Subcutaneous abdominal adipose tissue (tissue), 5 donors: ENCODE measurements at regions not wholly inside any gene's neighbourhood (a gene's known extent, or its start where the extent isn't known, plus 50 kb on each side); places are given as distances from the start of the nearest gene placed in this dataset.

Source experiments
- H3K27ac ChIP-seq: one replicate; pipeline ENCODE4 v1.7.0; 2013; ENCODE audit warnings: low read depth, mild to moderate bottlenecking, inconsistent platforms, low read length, moderate library complexity
- H3K27me3 ChIP-seq, 5 donors: one replicate each; pipeline ENCODE4 v1.7.0; 2013; ENCODE audit warnings: low read length in 5 of 5, inconsistent platforms in 1 of 5; ENCODE audit not compliant: control insufficient read depth in 5 of 5, insufficient read depth in 4 of 5
- H3K36me3 ChIP-seq, 5 donors: one replicate each; pipeline ENCODE4 v1.7.0; 2013; ENCODE audit warnings: low read length in 5 of 5; ENCODE audit not compliant: control insufficient read depth in 5 of 5, insufficient read depth in 5 of 5
- H3K4me1 ChIP-seq, 5 donors: one replicate each; pipeline ENCODE4 v1.7.0; 2013; ENCODE audit warnings: low read length in 5 of 5, mild to moderate bottlenecking in 3 of 5, moderate library complexity in 1 of 5; ENCODE audit not compliant: control insufficient read depth in 5 of 5, insufficient read depth in 5 of 5
- H3K4me3 ChIP-seq, 5 donors: one replicate each; pipeline ENCODE4 v1.7.0; 2013; ENCODE audit warnings: low read length in 5 of 5, low read depth in 1 of 5
- H3K9ac ChIP-seq, 5 donors: one replicate each; pipeline ENCODE4 v1.7.0; 2013; ENCODE audit warnings: low read length in 5 of 5, mild to moderate bottlenecking in 4 of 5, moderate library complexity in 3 of 5
- H3K9me3 ChIP-seq, 5 donors: one replicate each; pipeline ENCODE4 v1.7.0; 2013; ENCODE audit warnings: low read length in 5 of 5; ENCODE audit not compliant: control insufficient read depth in 5 of 5
- donor health status: healthy.
- donor health status: healthy.
- donor health status: healthy.
- donor health status: healthy.
- donor health status: healthy.

- H3K27me3 ChIP-seq = no peaks in the 10 kb centered on the region
- H3K4me3 ChIP-seq = no peak overlapping the region
- no peaks in the 10 kb centered on the region for H3K36me3 ChIP-seq
- no peak overlapping the region for H3K27ac ChIP-seq
- H3K9ac ChIP-seq = no peak overlapping the region
- no peaks in the 10 kb centered on the region for H3K9me3 ChIP-seq
- peaks cover 0 to 4% (median 0%) of the 10 kb centered on the region in 5 donors for H3K4me1 ChIP-seq
Observed at GRCh38 chr5:17143335-17143734, 74.1 kb upstream of the BASP1 start.

DNA sequence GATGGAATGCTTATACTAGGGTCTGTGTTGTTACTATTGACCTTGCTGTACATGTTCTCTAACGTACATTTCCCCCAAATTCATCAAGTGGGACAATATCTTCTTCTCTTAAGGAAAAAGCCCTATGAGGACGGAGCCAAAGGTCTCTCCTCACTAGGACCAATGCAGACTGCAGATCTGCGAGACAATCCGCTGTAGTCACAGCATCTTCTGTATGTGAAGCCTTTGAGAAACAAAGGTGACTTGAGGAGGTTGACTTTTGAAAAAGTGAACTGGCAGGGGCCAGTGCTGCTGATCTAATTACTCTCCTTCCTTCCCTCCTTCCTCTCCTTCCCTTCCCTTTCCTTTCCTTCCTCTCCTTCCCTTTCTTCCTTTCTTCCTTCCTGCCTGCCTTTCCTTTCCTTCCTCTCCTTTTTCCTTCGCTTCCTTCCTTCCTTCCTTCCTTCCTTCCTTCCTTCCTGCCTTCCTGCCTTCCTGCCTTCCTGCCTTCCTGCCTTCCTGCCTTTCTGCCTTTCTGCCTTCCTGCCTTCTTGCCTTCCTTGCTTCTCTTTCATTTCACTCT lies 71.1 kb upstream of the BASP1 start:
- H3K36me3 ChIP-seq = no peaks in the 10 kb centered on the region
- H3K27me3 ChIP-seq = no peaks in the 10 kb centered on the region
- H3K27ac ChIP-seq = no peak overlapping the region
- no peak overlapping the region for H3K4me3 ChIP-seq
- no peak overlapping the region for H3K9ac ChIP-seq
- no peaks in the 10 kb centered on the region for H3K9me3 ChIP-seq
- H3K4me1 ChIP-seq = peaks cover 0 to 4% (median 0%) of the 10 kb centered on the region in 5 donors

GRCh38 chr5:17147170-17147569 lies 70.3 kb upstream of the BASP1 start:
- Histone ChIP-seq H3K36me3 (no peaks in the 10 kb centered on the region), H3K27me3 (no peaks in the 10 kb centered on the region), H3K27ac (no peak overlapping the region), H3K4me1 (peaks cover 0 to 4% (median 0%) of the 10 kb centered on the region in 5 donors), H3K9me3 (no peaks in the 10 kb centered on the region), H3K9ac (no peak overlapping the region), H3K4me3 (no peak overlapping the region)

- Histone ChIP-seq H3K9ac (no peak overlapping the region), H3K4me3 (no peak overlapping the region), H3K9me3 (no peaks in the 10 kb centered on the region), H3K36me3 (no peaks in the 10 kb centered on the region), H3K27ac (no peak overlapping the region), H3K4me1 (peaks cover 0 to 4% (median 0%) of the 10 kb centered on the region in 5 donors), H3K27me3 (no peaks in the 10 kb centered on the region)
Observed at GRCh38 chr5:17147617-17148016, 69.8 kb upstream of the BASP1 start.

DNA sequence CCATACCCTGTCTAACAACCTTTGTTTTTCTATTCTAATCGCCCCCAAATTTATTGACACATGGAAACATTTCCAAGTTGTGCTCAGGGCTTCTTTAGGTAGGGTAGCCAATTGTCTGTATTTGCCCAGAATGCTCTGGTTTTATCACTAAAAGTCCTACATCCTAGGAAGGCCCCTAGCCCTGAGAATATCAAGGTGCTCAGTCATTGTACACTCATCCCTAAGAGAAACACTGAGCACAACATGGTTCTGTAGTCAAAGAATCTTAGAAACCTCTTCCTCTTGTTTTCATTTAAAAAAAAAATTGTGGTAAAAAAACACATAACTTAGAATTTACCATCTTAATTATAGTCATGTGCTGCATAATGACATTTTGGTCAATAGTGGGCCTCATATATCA lies 69.0 kb upstream of the BASP1 start:
- H3K4me3 ChIP-seq = no peak overlapping the region
- no peak overlapping the region for H3K9ac ChIP-seq
- H3K27me3 ChIP-seq = no peaks in the 10 kb centered on the region
- H3K27ac ChIP-seq = no peak overlapping the region
- no peaks in the 10 kb centered on the region for H3K36me3 ChIP-seq
- peaks cover 0 to 4% (median 0%) of the 10 kb centered on the region in 5 donors for H3K4me1 ChIP-seq
- H3K9me3 ChIP-seq = no peaks in the 10 kb centered on the region

DNA sequence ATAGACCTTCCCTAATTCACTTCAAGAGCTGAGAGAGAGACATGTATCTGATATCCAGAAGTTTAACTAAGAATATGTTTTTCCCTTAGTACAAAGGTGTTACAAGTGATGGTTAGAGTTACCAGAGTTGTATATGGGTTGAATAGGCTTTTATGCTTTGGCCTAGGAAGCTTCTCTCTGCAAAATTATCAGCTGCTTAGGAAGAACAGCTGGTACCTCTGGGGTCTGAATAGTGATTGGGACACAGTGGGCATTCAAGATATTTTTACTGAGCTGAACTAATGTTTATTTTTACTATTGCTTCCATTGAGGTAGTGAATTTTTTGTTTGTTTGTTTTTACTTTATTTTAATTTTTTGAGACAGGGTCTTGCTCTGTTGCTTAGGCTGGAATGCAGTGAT lies 67.6 kb upstream of the BASP1 start:
- Histone ChIP-seq H3K27ac (no peak overlapping the region), H3K36me3 (no peaks in the 10 kb centered on the region), H3K9me3 (no peaks in the 10 kb centered on the region), H3K27me3 (no peaks in the 10 kb centered on the region), H3K9ac (no peak overlapping the region), H3K4me1 (peaks cover 0 to 4% (median 0%) of the 10 kb centered on the region in 5 donors), H3K4me3 (no peak overlapping the region)

GRCh38 chr5:17150531-17150930 lies 66.9 kb upstream of the BASP1 start:
- Histone ChIP-seq H3K9ac (no peak overlapping the region), H3K27me3 (no peaks in the 10 kb centered on the region), H3K4me3 (no peak overlapping the region)

DNA sequence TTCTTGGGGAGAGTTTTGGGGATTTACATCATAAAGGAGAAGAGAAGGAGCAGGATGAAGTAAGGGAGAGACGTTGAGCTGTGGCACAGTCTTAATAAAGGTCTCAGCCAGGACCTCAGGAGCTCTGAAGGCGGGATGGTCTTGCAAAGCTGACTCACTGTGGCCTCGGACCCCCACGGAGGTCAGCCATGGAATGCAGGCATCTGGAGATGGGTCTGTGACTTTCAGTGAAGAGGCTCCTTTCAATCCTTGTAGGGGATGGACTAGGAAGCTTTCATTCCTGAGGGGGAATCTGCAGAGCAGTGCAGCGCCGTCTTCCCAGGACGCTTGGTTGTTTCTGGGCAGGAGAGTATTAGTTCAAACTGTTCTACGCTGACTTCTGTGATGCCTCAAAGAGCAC lies 65.7 kb upstream of the BASP1 start:
- no peak overlapping the region for H3K27ac ChIP-seq
- H3K27me3 ChIP-seq = no peaks in the 10 kb centered on the region
- peaks cover 0 to 4% (median 0%) of the 10 kb centered on the region in 5 donors for H3K4me1 ChIP-seq
- H3K9me3 ChIP-seq = no peaks in the 10 kb centered on the region
- no peak overlapping the region for H3K9ac ChIP-seq
- H3K36me3 ChIP-seq = no peaks in the 10 kb centered on the region
- no peak overlapping the region for H3K4me3 ChIP-seq

More at GRCh38 chr5:17150531-17150930, 66.9 kb upstream of the BASP1 start:
- Histone ChIP-seq H3K36me3 (no peaks in the 10 kb centered on the region), H3K4me1 (peaks cover 0 to 4% (median 0%) of the 10 kb centered on the region in 5 donors), H3K9me3 (no peaks in the 10 kb centered on the region), H3K27ac (no peak overlapping the region)

DNA sequence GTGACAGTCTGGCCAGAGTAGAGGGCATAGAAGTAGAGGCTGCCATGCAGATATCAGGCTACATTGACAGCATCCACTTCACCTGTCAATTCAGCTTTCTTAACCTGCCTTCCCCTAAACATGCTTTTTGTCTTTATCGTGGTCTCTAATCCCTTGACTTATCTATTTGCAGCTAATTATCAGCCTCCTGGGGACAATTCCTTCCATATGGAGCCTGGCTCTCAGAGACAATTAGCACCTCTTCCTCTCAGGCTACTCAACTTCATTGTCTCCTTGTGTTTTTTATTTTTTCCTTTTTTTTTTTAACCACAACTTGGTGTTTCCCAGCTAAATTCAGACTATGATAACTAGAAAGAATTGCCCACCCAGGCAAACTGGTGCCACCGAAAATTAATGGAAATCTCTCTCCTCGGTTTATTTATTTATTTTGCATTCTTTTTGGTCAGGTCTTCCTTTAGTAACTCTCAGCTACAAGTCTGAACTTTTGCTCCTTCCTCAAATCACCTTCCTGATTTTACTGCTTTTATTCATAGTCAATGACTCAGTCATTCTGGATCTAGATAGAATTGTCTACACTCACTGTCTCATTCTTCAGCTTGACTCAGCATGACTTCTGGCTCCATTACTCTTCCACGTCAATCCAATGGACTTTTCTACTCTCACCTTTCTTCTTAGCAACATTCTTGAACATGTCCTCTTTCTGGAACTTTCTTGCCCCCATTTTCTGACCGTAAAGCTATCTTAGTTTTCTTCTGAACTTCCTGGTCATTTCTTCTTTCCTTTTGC lies 63.0 kb upstream of the BASP1 start:
- Histone ChIP-seq H3K27ac (no peak overlapping the region), H3K9me3 (no peaks in the 10 kb centered on the region), H3K4me1 (no peaks in the 10 kb centered on the region), H3K36me3 (no peaks in the 10 kb centered on the region), H3K9ac (no peak overlapping the region), H3K4me3 (no peak overlapping the region), H3K27me3 (no peaks in the 10 kb centered on the region)

- Histone ChIP-seq H3K9ac (no peak overlapping the region), H3K27ac (no peak overlapping the region), H3K9me3 (no peaks in the 10 kb centered on the region), H3K27me3 (no peaks in the 10 kb centered on the region), H3K4me1 (no peaks in the 10 kb centered on the region), H3K36me3 (no peaks in the 10 kb centered on the region), H3K4me3 (no peak overlapping the region)
Observed at GRCh38 chr5:17156463-17156862, 61.0 kb upstream of the BASP1 start.
